Stomach (tissue), 8 donors: ENCODE measurements at regions not wholly inside any gene's neighbourhood (a gene's known extent, or its start where the extent isn't known, plus 50 kb on each side); places are given as distances from the start of the nearest gene placed in this dataset.

Experiments
- DNase-seq, 2 donors: peaks; one replicate each; pipeline versions ENCODE4 v3.0.0 to v3.0.0-alpha.2; 2013 to 2019
- H3K27ac ChIP-seq, 5 donors: fragments of 200-600 bp in 4 of 5; sonication (generic) in 4 of 5; one replicate each; pipeline ENCODE4 v1.5.1; 2013 to 2019; ENCODE audit warnings: mild to moderate bottlenecking in 1 of 5, moderate library complexity in 1 of 5
- H3K27me3 ChIP-seq, 3 donors: fragments of 200-600 bp; sonication (generic); one replicate each; pipeline ENCODE4 v1.5.1; 2017 to 2019; ENCODE audit warnings: mixed run types in 1 of 3
- H3K36me3 ChIP-seq, 4 donors: fragments of 200-600 bp; sonication (generic); 1 replicate in 3 of 4; 2 replicates in 1 of 4; pipeline ENCODE4 v1.5.1; 2016 to 2019
- H3K4me1 ChIP-seq, 4 donors: fragments of 200-600 bp; sonication (generic); one replicate each; pipeline ENCODE4 v1.5.1; 2016 to 2019
- H3K4me3 ChIP-seq, 4 donors: fragments of 200-600 bp; sonication (generic) in 3 of 4; one replicate each; pipeline ENCODE4 v1.5.1; 2016 to 2019; ENCODE audit warnings: mild to moderate bottlenecking in 1 of 4
- H3K9me3 ChIP-seq, 4 donors: fragments of 200-600 bp; sonication (generic); one replicate each; pipeline ENCODE4 v1.5.1; 2016 to 2019
- EP300 ChIP-seq: sonication (generic); formaldehyde crosslinking; IDR thresholded peaks from one replicate; pipeline ENCODE4 v1.6.1; 2017; ENCODE audit warnings: antibody characterized with exemption
- POLR2A ChIP-seq, 4 donors: fragments of 450-650 bp; IDR thresholded peaks; one replicate each; pipeline ENCODE4 v1.6.1; 2016; ENCODE audit warnings: antibody characterized with exemption in 4 of 4, control low read depth in 2 of 4, mild to moderate bottlenecking in 1 of 4, moderate library complexity in 1 of 4
- POLR2AphosphoS5 ChIP-seq, 3 donors: sonication (generic); formaldehyde crosslinking; IDR thresholded peaks; one replicate each; pipeline ENCODE4 v1.6.1; 2016; ENCODE audit warnings: antibody characterized with exemption in 3 of 3
- WGBS, 5 donors: extraction: QIAGEN DNeasy Blood & Tissue Kit in 3 of 5; methylation state at CpG; one replicate each; pipeline versions ENCODE4 v1.1.5 to v1.1.7; 2013 to 2018; 5-methylcytosine and 5-hydroxymethylcytosine counted together
- intact Hi-C: fragments of 100-400 bp; cut with DNase I; formaldehyde crosslinking; loops from one replicate; pipeline ENCODE4 v1.15.1; 2023; ENCODE audit warnings: low total_unique reads
- TF ChIP-seq, protein P1 (sequence below), 7 experiments: fragments of 450-650 bp in 4 of 7; fragments of 200-600 bp in 3 of 7; sonication (generic) in 3 of 7; IDR thresholded peaks; one replicate each; pipeline ENCODE4 v1.5.1; 2016 to 2019; ENCODE audit warnings: antibody characterized with exemption in 7 of 7, control low read depth in 2 of 7, mild to moderate bottlenecking in 1 of 7
- donor health status: healthy with polysubstance abuse.
- donor health status: Bipolar disorder and iron deficiency.
- donor health status: healthy.

DNA sequence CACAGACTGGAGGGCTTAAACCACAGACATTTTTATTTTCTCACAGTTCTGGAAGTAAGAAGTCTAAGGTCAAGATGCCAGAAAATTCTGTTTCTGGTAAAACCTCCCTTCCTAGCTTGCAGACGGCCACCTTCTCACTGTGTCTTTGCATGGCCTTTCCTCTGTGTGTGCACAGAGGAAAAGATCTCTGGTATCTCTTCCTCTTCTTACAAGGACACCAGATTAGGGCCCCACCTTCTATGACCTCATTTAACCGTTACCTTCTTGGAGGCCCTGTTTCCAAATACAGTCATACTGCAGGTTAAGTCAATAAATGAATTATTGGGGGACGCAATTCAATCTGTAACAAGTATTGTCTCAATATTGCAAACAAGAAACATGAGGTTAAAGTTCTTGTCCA lies 63.0 kb upstream of the PRDX6 start:
- intact Hi-C loops = no loop called here
- H3K27ac ChIP-seq = no peak overlapping the region
- no peak for DNase-seq

DNA sequence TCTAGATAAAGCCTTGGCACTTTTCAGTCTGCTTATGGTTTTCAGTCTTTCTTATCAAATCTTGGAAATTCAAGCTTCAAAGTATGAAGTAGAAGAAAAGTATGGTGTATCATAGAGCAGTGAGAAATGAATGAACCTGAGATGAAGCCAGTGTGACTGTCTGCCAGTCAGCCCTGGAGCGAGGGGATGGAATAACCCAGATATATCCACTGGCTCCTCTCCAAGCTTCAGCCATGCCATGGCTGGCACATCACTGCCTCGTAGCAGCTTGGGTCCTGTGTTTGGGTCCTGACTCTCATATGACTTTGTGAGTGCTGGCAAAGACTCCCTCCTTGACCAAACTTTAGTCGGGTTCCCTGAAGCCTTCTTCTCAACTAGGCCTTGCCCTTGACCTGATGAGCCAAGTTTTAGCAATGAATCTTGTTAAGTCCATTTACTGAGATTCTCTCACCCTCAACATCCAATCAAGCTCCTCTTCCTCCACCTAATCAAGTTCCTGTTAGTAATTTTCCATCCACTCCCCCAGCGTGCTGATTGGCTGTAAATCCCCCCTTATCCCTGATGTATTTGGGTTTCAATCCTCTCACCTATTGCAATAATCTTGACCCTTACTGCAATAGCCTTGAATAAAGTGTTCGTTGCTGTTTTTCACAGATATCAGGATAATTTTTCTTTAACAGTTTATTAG lies 62.5 kb upstream of the PRDX6 start:
- Histone ChIP-seq H3K36me3 (peaks cover 0 to 22% (median 11%) of the 10 kb centered on the region in 4 donors), H3K4me3 (no peak overlapping the region), H3K27me3 (no peaks in the 10 kb centered on the region), H3K27ac (no peak overlapping the region), H3K4me1 (peaks cover 0 to 7% (median 2%) of the 10 kb centered on the region in 4 donors), H3K9me3 (no peaks in the 10 kb centered on the region)
- DNase-seq = no peak
- 82 to 92% (median 91%) methylated on average over 5 of the region's 5 CpGs for WGBS, 5 donors
- intact Hi-C loops = no loop called here
- TF ChIP-seq POLR2AphosphoS5 (IDR thresholded peaks at IDR 0.05) (no peak), POLR2A (IDR thresholded peaks at IDR 0.05) (no peak), EP300 (no peak)
- TF ChIP-seq, protein P1, sequence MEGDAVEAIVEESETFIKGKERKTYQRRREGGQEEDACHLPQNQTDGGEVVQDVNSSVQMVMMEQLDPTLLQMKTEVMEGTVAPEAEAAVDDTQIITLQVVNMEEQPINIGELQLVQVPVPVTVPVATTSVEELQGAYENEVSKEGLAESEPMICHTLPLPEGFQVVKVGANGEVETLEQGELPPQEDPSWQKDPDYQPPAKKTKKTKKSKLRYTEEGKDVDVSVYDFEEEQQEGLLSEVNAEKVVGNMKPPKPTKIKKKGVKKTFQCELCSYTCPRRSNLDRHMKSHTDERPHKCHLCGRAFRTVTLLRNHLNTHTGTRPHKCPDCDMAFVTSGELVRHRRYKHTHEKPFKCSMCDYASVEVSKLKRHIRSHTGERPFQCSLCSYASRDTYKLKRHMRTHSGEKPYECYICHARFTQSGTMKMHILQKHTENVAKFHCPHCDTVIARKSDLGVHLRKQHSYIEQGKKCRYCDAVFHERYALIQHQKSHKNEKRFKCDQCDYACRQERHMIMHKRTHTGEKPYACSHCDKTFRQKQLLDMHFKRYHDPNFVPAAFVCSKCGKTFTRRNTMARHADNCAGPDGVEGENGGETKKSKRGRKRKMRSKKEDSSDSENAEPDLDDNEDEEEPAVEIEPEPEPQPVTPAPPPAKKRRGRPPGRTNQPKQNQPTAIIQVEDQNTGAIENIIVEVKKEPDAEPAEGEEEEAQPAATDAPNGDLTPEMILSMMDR (IDR thresholded peaks at IDR 0.05) = no peak

More for the DNA sequence above, 63.0 kb upstream of the PRDX6 start:
- Histone ChIP-seq H3K9me3 (no peaks in the 10 kb centered on the region), H3K4me1 (peaks cover 0 to 12% (median 3%) of the 10 kb centered on the region in 4 donors), H3K27me3 (no peaks in the 10 kb centered on the region), H3K4me3 (no peak overlapping the region), H3K36me3 (peaks cover 0 to 22% (median 11%) of the 10 kb centered on the region in 4 donors)
- TF ChIP-seq POLR2AphosphoS5 (IDR thresholded peaks at IDR 0.05) (no peak), EP300 (no peak), POLR2A (IDR thresholded peaks at IDR 0.05) (no peak)
- TF ChIP-seq, protein P1 (IDR thresholded peaks at IDR 0.05) = no peak
- WGBS, 5 donors = 53 to 68% (median 56%) methylated on average over 3 of the region's 3 CpGs

DNA sequence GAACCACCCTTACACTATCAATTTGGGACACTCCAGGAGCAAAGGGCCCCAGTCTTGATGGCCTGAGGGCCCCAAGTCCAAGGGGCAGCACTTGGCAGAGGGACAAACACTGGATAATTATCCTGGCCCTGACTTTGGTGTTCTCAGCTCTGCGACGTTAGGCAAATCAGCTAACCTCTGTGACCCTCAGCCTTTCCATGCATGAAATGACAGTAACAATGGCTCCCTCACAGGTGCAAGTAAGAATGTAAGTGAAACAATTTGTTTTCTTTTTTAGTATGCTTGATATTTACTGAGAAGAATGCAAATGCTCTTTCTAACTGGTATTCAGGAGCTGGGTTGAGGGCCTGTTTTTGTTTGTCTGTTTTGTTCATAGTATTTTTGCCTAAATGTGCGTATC lies 61.6 kb upstream of the PRDX6 start:
- no peak overlapping the region for H3K27ac ChIP-seq
- no peak for DNase-seq
- H3K9me3 ChIP-seq = no peaks in the 10 kb centered on the region
- TF ChIP-seq EP300 (no peak), POLR2AphosphoS5 (IDR thresholded peaks at IDR 0.05) (no peak), POLR2A (IDR thresholded peaks at IDR 0.05) (no peak)
- TF ChIP-seq, protein P1 (IDR thresholded peaks at IDR 0.05) = no peak
- peaks cover 0 to 10% (median 4%) of the 10 kb centered on the region in 4 donors for H3K4me1 ChIP-seq
- H3K27me3 ChIP-seq = no peaks in the 10 kb centered on the region
- H3K36me3 ChIP-seq = peaks cover 0 to 22% (median 10%) of the 10 kb centered on the region in 4 donors
- 83 to 88% (median 87%) methylated on average over 3 of the region's 3 CpGs for WGBS, 5 donors
- H3K4me3 ChIP-seq = no peak overlapping the region
- intact Hi-C loops = no loop called here

DNA sequence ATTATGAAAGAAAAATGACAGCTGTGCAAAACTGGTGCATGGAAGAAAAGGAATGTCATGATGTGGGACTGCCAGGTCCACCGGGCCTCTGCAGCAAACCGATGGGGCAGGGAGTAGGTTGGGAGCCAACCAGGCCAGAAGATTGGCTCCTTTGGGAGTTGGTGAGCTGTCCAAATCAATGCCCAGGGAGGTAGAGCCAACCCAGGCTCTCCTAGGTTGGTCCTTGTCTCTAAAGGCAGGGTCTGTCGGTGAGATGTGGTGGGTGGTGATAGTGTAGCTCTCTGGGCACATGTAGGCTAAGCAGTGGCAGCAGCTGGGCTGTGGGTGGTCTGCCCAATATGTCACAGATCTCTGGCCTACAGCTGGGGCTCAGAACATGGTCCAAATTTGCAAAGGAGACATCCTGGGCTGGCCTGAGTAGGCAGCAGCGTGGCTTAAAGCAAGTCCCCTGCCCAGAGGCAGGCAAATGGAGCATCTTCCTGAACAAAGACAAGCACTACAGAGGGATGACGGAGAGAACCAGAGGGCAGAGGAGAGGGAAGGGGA lies 61.2 kb upstream of the PRDX6 start:
- TF ChIP-seq POLR2AphosphoS5 (IDR thresholded peaks at IDR 0.05) (no peak), EP300 (no peak), POLR2A (IDR thresholded peaks at IDR 0.05) (no peak)
- TF ChIP-seq, protein P1 (IDR thresholded peaks at IDR 0.05) = no peak
- Histone ChIP-seq H3K27ac (no peak overlapping the region), H3K36me3 (peaks cover 0 to 22% (median 7%) of the 10 kb centered on the region in 4 donors), H3K27me3 (no peaks in the 10 kb centered on the region), H3K4me1 (peaks cover 0 to 12% (median 5%) of the 10 kb centered on the region in 4 donors), H3K4me3 (no peak overlapping the region), H3K9me3 (no peaks in the 10 kb centered on the region)
- intact Hi-C loops = no loop called here
- WGBS, 5 donors = 74 to 89% (median 78%) methylated on average over 4 to 5 of the region's 5 CpGs
- DNase-seq = no peak
